Occipital lobe (tissue), 1 donor: ENCODE measurements at regions not wholly inside any gene's neighbourhood (a gene's known extent, or its start where the extent isn't known, plus 50 kb on each side); places are given as distances from the start of the nearest gene placed in this dataset.
"Not testable (repeated sequence)": the region's sequence is repeated elsewhere in the genome, so short reads cannot be mapped to it uniquely, and the experiment has no call there.

Experiments
- DNase-seq: peaks from one replicate; lab custom pipeline; 2025; lab: John Stamatoyannopoulos, UW

DNA sequence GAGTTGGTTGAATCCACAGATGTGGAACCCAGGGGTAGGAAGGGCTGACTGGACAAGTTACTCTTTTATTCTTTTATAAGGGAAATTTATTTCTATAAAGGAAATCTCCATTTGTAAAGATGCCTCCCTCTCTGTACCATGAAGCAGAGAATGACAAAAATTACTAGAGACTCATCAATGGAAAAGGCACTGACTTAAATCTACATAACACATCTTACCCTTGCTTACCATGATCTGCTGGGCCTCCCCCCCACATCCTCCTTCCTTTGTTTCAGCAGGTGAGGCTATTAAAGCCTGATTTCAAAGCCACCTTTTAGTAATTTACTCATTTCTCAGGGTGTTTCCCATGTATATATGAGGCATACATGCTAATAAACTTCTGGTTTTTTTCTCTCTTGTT lies 130.2 kb upstream of the HDDC2 start:
- DNase-seq = no peak

DNA sequence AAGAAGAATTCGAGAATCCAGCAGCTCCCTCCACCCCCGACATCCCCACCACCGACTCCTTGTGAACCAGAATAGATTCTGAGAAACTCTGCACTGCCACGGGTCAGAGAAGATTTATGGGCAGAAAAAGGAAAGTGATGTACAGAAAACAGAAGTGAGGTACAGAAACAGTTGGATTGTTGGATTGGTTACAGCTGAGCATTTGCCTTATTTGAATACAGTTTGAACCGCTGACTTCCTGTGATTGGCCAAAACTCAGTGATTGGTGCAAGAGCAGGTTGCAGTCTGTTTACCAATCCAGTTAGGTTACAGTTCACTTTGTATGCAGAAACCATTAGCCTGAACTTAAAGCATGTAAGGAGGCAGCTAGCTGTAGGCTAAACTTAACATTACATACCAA lies 131.2 kb upstream of the HDDC2 start:
- no peak for DNase-seq

DNA sequence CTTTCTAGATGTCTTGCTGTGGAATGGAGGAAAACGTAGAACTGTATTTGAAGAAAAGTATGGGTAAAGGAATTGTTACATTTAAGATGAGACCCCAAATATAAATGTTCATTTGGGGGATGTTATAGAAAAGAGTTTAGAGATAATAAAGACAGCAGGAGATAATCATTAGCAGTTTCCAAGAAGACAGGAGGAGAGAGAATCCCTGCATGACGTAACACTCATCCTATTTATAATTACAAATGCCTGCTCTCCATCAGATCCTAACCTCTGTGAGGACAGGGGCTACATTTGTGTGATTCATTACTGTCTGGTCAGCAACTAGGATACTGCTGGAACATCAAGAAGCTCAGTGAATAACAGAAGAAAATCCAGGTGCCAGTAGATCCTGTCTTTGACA lies 133.0 kb upstream of the HDDC2 start:
- no peak for DNase-seq

DNA sequence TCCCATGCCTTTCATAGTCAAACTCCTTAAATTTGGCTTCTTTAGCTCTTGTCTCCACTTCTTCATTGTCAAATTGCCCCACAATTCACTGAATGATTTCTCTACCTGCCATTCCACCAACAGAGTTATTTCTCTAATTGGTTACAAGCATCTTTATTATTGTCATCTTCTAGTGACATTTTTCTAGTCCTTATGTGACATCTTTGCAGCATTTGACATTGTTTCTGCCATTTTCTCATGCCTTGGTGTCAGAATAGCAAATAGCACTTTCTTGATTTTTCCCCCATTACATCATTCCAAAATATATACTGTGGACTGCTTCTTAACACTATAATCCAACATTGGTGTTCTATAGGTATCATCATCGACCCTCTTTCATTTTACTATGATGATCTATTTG lies 137.7 kb upstream of the HDDC2 start:
- no peak for DNase-seq

DNA sequence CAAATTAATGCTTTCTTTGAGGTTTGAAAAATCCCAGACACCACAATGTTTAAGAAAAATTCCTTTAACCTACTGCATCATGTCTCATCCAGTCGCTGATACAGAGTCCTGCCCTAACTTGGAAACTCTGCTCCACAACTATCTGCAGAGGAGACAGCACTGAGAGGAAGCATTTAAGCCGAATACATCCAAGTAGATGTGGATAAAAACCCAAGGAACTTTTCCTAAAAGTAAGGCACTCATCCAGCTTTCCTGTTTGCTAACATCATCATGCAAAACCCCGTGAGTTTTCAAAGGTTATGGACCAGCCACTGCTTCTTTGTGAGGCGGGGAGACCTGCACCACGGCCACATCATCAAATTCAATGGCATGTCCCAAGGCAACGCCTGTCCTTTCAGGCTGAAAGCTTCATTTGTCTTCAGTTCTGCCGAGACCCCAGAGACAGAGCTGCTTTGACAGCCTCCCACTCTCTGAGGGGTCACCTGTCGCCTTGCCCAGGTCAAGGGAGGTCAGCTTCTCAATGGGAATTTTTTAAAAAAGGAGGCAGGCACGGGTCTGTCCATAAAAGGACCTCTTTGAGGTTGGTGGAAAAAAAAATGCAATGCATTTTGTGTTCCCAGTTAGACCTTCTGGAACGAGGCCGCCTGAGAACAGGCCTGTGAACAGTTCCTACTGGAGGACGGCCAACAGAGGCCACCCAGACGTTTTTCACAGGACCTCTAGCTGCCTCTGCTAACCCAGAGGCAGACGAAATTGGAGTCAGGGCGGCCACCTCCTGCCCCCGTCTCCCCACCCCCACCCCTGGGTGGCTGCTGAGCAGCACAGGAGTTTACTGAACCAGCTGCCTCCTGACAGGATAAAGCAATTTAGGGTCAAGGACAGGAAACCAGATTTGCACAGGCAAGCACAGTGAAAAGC lies 142.5 kb upstream of the HDDC2 start:
- no peak for DNase-seq

DNA sequence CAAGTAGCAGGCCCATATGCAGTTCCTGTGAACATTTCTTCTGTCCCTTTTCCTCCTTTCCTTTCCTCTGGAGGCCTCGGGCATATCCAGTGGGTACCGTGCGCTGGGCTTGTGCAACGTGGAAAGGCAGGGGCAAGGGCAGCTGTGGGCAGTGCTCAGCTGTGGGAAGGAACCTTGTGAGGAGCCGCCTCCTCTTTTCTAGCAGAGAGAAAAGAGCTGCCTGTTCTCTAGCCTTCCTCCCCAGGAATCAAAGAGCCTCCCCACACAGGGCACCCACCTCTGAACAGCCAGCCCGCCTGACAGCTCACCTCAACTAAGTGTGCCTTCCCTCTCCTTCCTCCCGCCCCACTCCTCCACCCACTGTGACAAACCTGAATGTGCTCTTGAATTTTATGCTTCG lies 143.3 kb upstream of the HDDC2 start:
- DNase-seq = no peak

DNA sequence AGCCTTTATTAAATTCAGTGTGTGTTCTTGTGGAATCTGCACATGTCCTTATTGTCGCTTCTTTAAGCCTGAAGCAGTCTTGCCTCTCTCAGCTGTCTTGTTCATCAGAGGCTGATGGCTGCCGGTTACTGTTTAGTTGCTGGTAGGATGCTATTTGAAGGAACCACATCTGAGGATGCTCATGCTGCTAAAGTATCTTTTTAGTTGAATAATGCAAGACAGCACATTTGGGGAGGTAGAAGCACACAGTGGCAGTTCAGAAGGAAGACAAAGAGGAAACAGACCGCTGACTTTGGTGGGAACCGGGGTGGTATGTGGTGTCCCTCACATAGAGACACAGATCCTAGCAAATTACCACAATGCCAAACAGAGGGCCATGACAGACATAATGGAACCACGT lies 144.2 kb upstream of the HDDC2 start:
- no peak for DNase-seq

DNA sequence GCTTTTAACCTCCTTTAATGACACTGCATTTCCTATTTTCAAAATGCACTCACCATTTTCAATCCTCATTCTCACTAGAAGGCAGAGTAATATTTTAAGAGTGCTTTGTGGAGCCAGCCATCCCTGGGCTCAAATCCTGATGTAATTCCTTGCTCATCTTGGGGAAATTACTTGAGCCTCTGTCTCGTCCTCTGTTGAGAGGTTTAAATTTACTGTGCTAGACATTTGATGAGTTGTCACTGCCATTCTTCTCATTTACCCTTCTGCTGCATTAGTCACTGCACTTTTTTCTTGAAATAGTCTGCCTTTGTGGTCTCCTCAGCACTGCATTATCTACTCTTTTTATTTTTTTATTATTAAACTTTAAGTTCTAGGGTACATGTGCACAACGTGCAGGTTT lies 150.0 kb upstream of the HDDC2 start:
- DNase-seq = no peak

DNA sequence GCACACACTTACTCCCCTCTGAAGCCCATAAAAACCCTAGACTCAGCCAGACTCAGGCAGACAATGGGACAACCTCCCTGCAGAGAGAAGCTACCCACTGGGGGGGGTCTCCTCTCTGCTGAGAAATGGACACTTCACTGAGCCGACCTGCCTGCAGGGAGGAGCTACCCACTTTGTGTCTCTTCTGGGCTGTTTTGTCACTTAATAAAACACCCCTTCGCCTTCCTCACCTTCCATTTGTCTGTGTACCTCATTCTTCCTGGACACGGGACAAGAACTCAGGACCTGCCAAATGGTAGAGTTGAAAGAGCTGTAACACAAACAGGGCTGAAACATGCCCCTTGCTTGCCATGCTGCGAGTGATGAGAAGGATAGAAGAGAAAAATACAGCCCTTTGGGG lies 151.7 kb upstream of the HDDC2 start:
- no peak for DNase-seq

DNA sequence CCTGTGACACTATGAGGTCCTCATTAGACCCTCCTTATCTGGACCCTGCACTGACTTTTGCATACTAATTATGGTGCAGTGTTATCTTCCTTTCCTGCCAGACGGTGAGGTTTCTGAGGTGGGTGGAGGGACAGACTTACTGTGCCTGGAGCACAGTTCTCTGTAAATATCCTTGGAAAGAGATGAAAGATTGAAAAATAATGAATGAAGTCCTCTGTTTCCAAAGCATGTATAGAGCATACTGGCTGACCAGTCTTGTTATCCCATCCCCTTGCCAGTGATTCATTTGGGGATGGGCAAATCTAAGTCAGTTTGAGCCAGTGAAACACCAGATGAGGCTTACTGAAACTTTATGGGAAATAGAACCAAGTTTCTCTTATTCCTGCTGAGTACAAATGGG lies 152.6 kb upstream of the HDDC2 start:
- no peak for DNase-seq

DNA sequence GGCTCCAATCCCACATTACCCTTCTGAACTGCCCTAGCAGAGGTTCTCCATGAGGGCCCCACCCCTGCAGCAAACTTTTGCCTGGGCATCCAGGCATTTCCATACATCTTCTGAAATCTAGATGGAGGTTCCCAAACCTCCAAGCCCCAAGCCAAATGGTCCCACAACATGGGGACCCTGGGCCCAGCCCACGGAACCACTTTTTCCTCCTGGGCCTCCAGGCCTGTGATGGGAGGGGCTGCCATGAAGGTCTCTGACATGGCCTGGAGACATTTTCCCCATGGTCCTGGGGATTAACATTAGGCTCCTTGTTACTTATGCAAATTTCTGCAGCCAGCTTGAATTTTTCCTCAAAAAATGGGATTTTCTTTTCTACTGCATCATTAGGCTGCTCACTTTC lies 156.7 kb upstream of the HDDC2 start:
- DNase-seq = not testable (repeated sequence)

DNA sequence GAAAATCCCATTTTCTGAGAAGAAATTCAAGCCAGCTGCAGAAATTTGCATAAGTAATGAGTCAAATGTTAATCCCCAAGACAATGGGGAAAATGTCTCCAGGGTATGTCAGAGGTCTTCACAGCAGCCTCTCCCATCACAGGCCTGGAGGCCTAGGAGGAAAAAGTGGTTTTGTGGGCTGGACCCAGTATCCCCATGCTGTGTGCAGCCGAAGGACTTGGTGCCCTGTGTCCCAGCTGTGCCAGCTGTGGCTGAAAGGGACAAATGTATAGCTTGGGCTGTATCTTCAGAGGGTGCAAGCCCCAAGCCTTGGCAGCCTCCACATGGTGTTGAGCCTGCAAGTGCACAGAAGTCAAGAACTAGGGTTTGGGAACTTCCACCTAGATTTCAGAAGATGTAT lies 163.6 kb upstream of the HDDC2 start:
- DNase-seq = not testable (repeated sequence)

DNA sequence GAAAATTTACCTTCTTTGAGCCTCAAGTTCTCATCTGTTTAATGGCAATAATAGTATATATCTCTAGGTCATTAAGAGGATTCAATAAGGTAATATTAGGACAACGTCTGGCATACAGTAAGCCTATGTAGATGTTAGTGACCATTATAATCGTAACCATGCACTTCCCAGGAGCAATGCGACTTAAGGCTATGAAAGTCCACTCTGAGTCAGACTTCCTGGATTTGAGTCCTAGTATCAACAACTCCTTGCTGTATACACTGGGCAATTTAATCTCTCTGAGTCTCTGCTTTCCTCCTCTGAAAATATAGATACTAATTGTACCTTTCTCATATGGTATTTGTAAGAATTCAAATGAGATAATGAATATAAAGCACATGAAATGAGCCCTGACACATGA lies 168.1 kb upstream of the HDDC2 start:
- DNase-seq = no peak

DNA sequence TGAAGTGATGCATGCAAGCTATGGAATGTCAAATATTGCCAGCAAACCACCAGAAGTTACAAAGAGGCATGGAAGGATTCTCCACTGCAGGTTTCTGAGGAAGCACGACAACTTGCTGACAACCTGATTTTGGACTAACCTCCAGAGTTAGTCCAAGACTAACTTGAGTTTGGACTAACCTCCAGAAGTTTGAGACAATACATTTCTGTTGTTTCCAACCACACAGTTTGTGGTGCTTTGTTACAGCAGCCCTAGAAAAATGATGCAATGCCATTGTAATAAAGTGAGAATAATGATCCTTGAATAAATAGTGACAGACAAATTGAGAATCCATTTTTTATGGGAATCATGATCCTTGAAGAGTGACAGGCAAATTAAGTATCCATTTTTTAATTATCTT lies 169.9 kb upstream of the HDDC2 start:
- DNase-seq = no peak

DNA sequence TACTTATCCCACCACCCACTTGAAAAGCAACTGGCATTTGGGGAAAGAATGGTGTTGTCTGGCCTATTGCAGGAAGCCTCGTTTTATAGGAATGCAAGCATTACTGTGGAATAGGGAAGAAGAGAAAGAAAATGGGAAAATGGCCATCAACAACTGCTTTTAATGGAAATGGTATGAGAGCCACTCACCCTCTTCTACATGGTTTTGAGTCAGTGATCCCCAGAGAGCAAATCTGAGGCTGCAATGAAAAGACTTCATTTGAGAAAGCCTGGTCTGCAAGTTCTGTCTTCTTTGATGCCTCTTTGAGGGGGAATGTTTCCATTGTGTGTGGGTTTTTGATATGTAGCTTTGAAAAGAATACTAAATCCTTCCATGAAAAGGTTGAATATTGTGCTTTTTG lies 172.3 kb upstream of the HDDC2 start:
- DNase-seq = no peak

DNA sequence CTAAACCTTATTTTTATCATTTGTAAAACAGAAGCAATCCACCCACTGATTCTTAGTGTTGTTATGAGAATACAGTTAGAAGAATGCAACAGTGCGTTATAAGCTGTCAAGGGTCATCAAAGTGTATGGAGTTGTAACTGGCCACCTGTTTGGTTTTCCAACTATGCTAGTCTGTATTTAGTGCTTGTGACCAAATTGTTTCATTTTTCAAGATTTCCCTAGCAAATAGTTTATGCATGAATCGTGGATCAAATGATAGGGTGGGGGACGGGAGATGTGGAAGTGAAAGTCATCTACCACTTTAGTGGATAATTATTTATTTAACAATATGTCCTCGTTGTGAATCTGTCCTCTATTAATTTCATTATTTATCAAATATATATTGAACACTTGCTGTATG lies 175.4 kb upstream of the HDDC2 start:
- DNase-seq = no peak

DNA sequence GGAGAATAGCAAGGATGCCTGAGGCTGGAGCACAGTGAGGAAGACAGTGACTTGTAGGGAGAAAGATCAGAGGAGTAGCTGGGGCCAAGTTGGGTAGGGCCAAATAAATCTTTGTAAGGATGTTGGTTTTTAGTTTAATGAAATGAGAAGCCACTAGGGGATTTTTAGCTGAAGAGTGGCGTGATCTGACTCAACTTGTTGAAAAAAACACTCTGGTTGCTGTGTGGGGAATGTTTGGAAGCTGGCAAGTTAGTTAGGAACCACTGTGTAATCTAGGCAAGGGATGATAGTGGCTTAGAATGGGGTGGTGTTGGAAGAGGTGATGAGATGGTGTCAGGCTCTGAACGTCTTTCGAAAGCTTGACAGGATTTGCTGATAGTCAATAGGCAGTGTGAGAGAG lies 176.1 kb upstream of the HDDC2 start:
- no peak for DNase-seq

DNA sequence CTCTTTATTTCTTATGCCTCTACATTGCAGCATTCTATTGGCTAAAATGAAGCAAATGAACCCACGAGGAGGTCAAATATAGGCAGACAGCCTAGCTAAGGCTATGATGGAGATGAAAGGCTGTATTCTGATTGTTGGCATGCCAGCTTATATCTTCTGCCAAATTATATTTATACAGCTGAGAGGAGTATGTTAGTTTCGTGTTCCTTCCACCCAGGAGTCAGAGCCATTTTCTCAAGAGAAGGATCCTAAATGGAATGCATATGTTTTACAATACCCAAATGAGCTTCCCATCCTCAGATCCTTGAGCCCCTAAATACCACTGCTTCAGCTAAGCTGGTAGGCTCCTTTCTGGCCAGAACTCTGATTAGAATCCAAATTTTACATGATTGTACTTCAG lies 178.4 kb upstream of the HDDC2 start:
- no peak for DNase-seq

DNA sequence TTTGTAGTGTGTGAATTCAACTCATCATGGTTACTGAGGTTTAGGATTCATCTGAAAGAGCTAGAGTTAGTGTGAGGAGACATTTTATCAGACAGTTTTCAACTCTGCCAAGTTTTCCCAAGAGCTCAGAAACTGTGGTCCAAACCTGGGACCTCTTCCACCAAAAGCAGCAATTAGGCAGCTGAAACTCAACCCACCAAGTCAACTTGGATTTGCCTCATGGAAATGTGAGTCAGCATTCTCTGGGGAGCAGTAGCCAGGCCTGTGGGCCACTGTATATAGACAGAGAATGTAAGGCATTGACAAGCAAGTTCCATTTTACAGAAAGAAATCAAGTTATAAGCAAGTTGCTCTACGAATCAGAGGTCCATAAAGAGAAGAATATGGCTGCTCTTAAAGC lies 178.8 kb upstream of the HDDC2 start:
- no peak for DNase-seq

DNA sequence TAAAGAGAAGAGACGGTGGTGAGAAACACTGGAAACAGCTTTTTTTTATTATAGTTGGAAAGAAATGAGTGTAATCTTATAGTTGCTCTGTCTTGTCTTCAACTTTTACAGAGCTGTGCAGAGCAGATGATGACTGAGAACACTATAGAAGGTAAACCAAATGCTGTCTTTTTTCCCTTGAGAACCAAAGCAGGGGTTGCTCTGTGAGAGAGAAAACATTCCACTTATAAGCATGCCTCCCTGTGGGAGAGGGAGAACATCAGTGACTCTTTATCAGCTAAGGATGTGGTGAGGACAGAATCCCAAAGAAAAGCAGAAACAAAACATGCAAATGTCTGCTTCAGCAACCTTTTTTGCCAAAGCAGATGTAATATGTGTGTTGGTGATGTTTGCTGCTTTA lies 179.3 kb upstream of the HDDC2 start:
- no peak for DNase-seq

DNA sequence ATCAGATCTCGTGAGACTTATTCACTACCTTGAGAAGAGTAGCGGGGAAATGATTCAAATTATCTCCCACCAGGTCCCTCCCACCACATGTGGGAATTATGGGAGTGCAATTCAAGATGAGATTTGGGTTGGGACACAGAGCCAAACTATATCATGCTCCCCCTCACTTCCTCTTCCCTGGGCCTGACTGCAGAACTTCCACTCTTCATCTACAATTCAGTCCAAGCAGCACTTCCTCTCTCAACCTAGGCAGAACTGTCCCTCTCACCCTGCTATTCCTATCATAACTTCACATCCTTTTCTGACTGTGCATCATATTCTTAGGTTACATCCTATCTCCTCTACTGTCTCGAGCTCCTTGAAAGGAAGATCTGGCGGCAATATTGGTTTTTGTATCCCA lies 184.0 kb upstream of the HDDC2 start:
- DNase-seq = no peak

DNA sequence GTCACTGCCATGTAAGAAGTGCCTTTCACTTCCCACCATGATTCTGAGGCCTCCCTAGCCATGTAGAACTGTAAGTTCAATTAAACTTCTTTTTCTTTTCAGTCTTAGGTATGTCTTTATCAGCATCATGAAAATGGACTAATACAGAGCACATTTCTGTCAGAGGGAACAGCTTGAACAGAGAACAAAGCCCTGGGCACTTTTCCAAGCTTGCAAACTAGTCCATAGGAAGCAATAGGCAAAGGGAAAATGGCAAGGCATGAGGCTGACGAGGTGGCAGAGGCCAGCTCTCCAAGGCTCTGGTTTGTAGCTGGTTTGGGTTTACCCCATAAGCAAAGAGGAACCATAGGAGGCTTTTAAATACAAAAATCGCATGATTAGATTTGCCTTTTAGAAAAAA lies 185.1 kb upstream of the HDDC2 start:
- DNase-seq = no peak

DNA sequence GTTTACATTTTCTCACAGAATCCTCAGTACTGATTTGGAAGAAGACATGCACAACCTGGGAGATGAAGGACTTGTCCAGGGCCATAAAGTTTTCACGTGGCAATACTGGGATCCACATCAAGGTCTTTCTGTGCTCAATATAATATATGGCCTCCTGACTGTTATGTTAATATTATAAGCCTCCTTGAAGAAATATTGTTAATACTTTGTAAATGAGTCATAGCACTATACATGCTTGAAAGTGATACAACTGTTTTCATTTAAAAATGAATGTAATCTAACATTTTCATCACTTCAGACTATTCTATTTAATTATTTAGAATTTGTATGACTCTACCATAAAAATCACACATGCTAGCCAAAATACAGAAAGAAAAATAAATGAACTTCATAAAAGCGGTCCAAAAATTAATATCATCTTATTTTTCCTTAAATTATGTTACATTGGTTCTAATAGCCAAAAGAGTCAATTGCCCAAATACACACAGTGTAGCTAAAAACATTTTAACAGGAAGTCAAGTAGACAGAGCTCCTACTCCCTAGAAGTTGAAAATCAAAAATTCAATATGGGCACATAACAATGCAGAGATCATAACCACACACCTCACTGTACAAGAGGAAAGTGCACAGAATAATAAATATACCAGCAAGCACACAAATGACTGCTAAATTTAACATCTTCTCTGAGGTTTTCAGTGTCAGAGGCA lies 188.0 kb upstream of the HDDC2 start:
- no peak for DNase-seq
